Activated CD4-positive, alpha-beta T cell treated with anti-CD3 and anti-CD28 coated beads, Interleukin-2, amount 50 U/mL, for 24 hours (primary cell): ENCODE measurements at regions not wholly inside any gene's neighbourhood (a gene's known extent, or its start where the extent isn't known, plus 50 kb on each side); places are given as distances from the start of the nearest gene placed in this dataset.

Experiments used
- DNase-seq, 2 donors: peaks; one replicate each; pipeline ENCODE4 v3.0.0-alpha.2; 2020; ENCODE audit warnings: low read depth in 1 of 2, low spot score in 1 of 2

- DNase-seq = no peak
These were observed 54.3 kb downstream of the FAM241B start for GRCh38 chr10:69684020-69684980.

DNA sequence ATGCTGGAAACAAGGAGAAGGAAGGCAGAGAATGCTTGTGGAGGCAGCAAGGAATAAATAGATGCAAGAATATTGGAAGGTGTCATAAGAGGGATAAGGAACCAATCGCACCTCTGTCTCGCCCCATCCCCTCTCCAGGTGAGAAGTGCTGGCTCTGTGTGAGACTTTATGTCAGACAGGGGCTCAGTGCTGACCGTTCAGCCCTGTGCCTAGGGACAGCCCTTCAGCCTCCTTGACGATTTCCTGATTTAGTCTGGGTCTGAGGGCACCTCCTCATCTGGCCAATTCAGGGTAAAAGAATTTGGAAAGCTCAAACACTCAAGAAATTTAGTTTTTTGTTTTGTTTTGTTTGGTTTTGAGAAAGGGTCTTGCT lies 54.9 kb downstream of the FAM241B start:
- DNase-seq = no peak

GRCh38 chr10:69685426-69685801 lies 55.4 kb downstream of the FAM241B start:
- DNase-seq = no peak

DNA sequence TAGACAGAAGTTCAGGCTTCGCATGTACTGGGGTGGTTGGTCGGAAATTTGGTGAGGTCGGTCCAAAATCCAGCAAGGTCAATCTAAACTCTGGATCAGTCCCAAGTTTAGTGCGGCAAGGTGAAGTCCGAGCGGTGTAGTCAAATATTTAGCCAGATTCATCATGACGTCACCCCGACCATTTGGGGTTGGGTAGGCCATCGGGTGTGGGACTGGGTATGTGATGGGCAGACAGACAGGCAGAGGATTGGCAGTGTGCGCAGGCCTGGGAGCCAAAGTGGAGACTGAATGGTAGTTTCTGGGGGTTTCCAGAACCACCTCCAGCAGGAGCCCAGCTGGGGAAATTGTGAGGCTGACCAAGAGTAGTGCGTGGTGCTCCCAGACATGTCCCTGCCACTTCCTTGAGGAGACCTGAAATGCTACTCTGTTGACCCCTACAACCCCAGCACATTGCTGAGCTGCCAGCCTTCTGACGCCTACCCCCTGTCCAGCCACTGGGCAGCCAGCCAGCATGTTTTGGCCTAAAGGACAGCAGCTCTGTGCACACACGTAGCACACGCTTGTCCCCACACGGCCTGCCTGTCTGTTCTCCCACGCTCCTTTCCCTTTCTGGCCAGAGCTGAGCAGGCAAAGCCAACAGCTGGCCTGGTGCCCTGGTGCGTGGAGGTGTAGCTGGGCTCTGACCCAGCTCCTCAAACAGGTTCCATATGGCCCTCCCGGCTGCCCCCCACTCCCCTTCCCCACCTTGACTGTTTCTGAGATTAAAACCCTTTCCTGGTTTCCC lies 55.9 kb downstream of the FAM241B start:
- DNase-seq = no peak

- no peak for DNase-seq
These were observed 56.8 kb downstream of the FAM241B start for GRCh38 chr10:69686866-69687265.

DNA sequence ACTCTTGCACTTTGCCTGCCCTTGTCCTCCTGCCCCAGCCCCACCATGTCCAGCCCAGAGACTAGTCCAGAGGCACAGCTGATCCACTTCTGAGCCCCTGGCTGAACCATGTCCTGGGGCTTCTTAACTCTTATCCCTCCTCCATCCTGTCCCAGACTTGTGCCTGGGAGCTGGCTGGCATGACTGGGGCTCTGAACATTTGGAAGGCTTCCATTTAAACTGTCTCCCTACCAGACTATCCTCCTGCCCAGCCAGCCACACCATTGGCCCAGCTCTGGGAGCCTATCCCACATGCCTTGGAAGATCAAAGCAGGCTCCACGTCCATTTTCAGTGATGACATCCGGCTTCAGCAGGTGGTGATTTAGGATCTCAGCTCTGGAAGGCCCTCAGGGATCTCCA lies 57.4 kb downstream of the FAM241B start:
- no peak for DNase-seq

DNA sequence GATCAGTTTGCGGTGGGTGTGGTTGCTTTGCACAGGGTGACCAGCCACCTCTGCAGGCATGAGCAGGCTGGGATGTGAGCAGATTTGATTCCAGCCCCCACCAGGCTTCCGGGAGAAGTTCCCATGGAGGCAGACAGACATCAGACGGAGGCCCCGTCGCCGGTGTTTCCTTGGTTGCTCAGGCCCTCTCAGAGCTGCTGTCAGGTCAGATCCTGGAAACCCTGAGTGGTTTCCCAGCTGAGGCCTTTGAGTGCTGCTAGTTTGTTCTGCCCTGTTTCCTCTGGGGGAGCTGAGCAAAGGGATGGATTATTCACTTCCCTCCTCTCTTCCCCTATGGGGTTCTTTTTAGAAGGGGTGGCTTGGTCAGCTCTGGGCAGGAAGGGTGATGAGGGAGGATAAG lies 62.2 kb downstream of the FAM241B start:
- no peak for DNase-seq

GRCh38 chr10:69692891-69693290 lies 62.8 kb downstream of the FAM241B start:
- DNase-seq = no peak

DNA sequence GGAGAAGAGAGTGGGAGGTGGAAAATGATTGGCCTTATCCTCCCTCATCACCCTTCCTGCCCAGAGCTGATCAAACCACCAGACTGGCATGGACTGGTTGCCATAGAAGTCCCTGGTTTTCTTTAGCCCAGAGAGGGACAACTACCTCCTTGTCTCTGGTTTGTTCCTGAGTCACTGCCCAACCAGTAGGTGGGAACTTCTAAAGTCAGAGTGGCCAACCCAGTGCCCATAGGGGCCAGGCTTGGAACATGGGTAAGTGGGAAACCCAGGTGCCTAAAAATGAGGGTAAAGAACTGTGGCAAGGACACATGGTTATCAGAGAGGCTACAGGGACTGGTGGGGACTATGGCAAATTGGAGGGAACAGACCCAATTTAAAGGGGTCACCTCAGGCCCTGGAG lies 63.8 kb downstream of the FAM241B start:
- DNase-seq = no peak

- DNase-seq = no peak
These were observed 66.2 kb downstream of the FAM241B start for GRCh38 chr10:69696073-69696731.

- DNase-seq = no peak
These were observed 67.0 kb downstream of the FAM241B start for GRCh38 chr10:69697006-69697405.

DNA sequence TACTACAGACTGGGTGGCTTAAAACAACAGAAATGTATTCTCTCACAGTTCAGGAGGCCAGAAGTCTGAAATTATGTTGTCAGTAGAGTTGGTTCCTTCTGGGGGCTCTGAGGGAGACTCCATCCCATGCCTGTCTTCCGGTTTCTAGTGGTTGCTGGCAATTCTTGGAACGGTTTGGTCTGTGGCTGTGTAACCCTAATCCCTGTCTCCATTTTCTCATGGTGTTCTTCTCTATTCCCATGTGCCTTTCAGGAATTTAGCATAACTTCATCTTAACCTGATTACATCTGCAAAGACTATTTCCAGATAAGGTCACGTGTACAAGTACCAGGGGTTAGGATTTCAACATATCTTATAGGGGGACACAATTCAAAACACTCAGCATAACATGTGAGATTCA lies 73.2 kb downstream of the FAM241B start:
- DNase-seq = no peak

DNA sequence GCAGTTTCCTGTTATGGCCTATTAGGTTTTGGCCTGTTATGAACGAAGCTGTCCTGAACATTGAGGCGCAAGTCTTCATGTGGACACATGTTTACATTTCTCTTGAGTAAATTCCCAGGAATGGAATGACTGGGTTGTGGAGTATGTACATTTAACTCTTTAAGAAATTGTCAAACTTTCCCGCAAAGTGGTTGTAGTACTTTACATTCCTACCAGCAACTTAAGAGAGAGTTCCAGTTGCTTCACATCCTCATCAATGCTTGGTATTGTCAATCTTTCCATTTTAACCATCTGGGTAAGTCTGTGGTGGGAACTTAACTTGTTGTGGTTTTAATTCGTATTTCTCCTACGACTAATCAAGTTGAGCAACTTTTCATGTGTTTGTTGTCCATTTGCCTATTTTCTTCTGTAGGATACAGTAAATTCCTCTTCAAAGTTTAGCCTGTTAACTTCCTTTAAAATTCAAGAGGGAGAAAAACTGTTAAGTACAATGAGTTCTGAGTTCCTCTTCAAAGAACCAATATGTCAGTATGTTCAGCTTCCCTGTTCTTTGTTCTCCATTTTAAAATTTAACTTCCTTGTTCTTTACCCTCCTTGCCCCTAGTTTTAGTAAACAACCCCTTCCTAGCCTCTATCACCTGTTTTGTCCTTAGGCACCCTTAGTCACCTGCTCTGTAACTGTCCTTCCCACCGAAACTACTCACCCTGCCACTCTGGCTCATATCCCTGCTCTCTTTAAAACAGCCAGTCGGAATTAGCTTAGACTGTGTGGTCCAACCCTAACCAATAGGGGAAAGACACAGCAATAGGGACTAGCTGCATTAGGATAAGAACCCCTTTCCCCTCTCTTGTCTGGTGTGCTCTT lies 74.0 kb downstream of the FAM241B start:
- no peak for DNase-seq

- DNase-seq = no peak
These were observed 79.4 kb downstream of the FAM241B start for GRCh38 chr10:69709366-69709941.

- no peak for DNase-seq
These were observed 80.2 kb downstream of the FAM241B start for GRCh38 chr10:69710008-69710888.

- DNase-seq = no peak
These were observed 82.3 kb downstream of the FAM241B start for GRCh38 chr10:69712342-69712741.

GRCh38 chr10:69714572-69714971 lies 84.5 kb downstream of the FAM241B start:
- no peak for DNase-seq

DNA sequence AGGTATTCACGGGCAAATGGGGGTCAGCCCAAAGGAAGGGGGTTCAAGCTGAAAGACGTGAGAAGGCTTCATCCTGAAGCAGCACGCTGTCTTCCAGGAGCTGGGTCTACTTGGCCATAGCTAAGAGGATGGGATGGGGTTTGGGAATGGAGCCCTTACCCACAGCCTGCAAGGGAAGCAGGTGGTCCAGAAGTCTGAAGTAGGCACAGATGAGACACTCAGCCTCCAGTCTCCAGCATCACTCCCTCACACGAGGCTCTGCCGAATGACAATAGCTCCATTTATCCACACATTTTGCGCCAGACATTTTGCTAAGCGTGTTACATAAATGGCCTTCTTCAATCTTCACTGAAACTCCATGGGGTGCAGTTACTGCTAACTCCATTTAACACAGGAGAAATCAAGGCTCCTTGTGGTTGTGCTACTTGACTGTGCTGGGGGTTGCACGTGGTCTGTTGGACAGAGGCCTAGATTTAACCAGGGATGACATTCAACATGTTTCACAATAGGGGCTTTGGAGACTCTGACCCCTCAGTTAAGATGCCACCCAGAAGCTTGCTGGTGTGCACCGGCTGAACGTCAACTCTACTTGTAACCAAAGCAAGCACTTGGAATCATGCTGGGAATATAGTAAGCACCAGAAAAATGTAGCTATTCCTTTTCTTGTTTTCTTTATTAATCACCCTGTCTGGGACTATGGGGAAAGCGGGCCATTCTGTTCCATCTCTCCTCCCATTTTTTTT lies 85.3 kb downstream of the FAM241B start:
- DNase-seq = no peak
